Peyer's patch (tissue), 4 donors: ENCODE measurements at regions not wholly inside any gene's neighbourhood (a gene's known extent, or its start where the extent isn't known, plus 50 kb on each side); places are given as distances from the start of the nearest gene placed in this dataset.

Experiments
- POLR2A ChIP-seq, 2 donors: fragments of 450-650 bp; IDR thresholded peaks; one replicate each; pipeline ENCODE4 v1.5.1; 2017; ENCODE audit warnings: antibody characterized with exemption in 2 of 2, mild to moderate bottlenecking in 2 of 2, moderate library complexity in 2 of 2
- TF ChIP-seq, protein P1 (sequence below), 6 experiments: fragments of 450-650 bp in 4 of 6; fragments of 200-600 bp in 2 of 6; sonication (generic) in 1 of 6; IDR thresholded peaks; one replicate each; pipeline ENCODE4 v1.5.1; 2017 to 2019; ENCODE audit warnings: antibody characterized with exemption in 6 of 6, mild to moderate bottlenecking in 3 of 6, moderate library complexity in 1 of 6

DNA sequence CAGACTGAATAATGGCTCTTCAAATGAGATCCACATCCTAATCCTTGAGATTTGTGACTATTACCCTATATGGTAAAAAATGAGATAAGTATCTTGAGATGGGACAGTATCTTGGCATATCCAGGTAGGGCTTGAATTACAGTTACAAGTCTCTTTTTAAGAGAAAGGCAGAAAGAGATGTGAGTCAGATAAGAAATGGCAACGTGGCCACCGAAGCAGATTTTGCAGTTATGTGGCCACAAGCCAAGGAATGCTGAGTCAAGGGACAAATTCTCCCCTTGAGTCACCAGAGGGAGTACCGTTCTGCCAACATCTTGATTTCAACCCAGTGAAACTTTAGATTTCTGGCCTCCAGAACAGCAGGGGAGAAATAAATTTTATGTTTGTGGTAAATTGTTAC lies 1983.0 kb upstream of the C9orf72 start:
- TF ChIP-seq, protein P1, sequence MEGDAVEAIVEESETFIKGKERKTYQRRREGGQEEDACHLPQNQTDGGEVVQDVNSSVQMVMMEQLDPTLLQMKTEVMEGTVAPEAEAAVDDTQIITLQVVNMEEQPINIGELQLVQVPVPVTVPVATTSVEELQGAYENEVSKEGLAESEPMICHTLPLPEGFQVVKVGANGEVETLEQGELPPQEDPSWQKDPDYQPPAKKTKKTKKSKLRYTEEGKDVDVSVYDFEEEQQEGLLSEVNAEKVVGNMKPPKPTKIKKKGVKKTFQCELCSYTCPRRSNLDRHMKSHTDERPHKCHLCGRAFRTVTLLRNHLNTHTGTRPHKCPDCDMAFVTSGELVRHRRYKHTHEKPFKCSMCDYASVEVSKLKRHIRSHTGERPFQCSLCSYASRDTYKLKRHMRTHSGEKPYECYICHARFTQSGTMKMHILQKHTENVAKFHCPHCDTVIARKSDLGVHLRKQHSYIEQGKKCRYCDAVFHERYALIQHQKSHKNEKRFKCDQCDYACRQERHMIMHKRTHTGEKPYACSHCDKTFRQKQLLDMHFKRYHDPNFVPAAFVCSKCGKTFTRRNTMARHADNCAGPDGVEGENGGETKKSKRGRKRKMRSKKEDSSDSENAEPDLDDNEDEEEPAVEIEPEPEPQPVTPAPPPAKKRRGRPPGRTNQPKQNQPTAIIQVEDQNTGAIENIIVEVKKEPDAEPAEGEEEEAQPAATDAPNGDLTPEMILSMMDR (IDR thresholded peaks at IDR 0.05): no peak
- TF ChIP-seq POLR2A (IDR thresholded peaks at IDR 0.05): no peak
